Stimulated activated CD4-positive, alpha-beta T cell treated with anti-CD3 and anti-CD28 coated beads, TNF-alpha, amount 100 ng/mL, for 1 hour (primary cell): ENCODE measurements at regions not wholly inside any gene's neighbourhood (a gene's known extent, or its start where the extent isn't known, plus 50 kb on each side); places are given as distances from the start of the nearest gene placed in this dataset.

Experiments used
- DNase-seq, 3 donors: peaks; one replicate each; pipeline ENCODE4 v3.0.0-alpha.2; 2020; ENCODE audit warnings: low read depth in 3 of 3, low spot score in 1 of 3

- DNase-seq = no peak
These were observed 203.3 kb upstream of the LPP start for GRCh38 chr3:187950671-187951070.

- no peak for DNase-seq
These were observed 202.3 kb upstream of the LPP start for GRCh38 chr3:187951452-187952190.

- DNase-seq = no peak
These were observed 201.1 kb upstream of the LPP start for GRCh38 chr3:187952849-187953248.

- no peak for DNase-seq
These were observed 199.5 kb upstream of the LPP start for GRCh38 chr3:187954516-187954872.

- no peak for DNase-seq
These were observed 198.9 kb upstream of the LPP start for GRCh38 chr3:187954873-187955586.

GRCh38 chr3:187955587-187955952 lies 198.4 kb upstream of the LPP start:
- DNase-seq = no peak

- DNase-seq = no peak
These were observed 196.8 kb upstream of the LPP start for GRCh38 chr3:187957165-187957581.

GRCh38 chr3:187957582-187957981 lies 196.4 kb upstream of the LPP start:
- DNase-seq = no peak

- no peak for DNase-seq
These were observed 195.4 kb upstream of the LPP start for GRCh38 chr3:187958432-187959003.

GRCh38 chr3:187960820-187961219 lies 193.1 kb upstream of the LPP start:
- no peak for DNase-seq

- no peak for DNase-seq
These were observed 192.6 kb upstream of the LPP start for GRCh38 chr3:187961366-187961765.

GRCh38 chr3:187963003-187963676 lies 190.8 kb upstream of the LPP start:
- DNase-seq = no peak

- DNase-seq = no peak
These were observed 190.1 kb upstream of the LPP start for GRCh38 chr3:187963677-187964385.

GRCh38 chr3:187964760-187965159 lies 189.2 kb upstream of the LPP start:
- no peak for DNase-seq

- no peak for DNase-seq
These were observed 187.9 kb upstream of the LPP start for GRCh38 chr3:187966096-187966495.

- no peak for DNase-seq
These were observed 187.1 kb upstream of the LPP start for GRCh38 chr3:187966636-187967406.

- no peak for DNase-seq
These were observed 186.0 kb upstream of the LPP start for GRCh38 chr3:187967993-187968392.

GRCh38 chr3:187968883-187969580 lies 184.9 kb upstream of the LPP start:
- DNase-seq = no peak

- DNase-seq = no peak
These were observed 184.4 kb upstream of the LPP start for GRCh38 chr3:187969581-187969950.

GRCh38 chr3:187970106-187970505 lies 183.9 kb upstream of the LPP start:
- DNase-seq = no peak
